Common myeloid progenitor, CD34-positive (primary cell): ENCODE measurements at regions not wholly inside any gene's neighbourhood (a gene's known extent, or its start where the extent isn't known, plus 50 kb on each side); places are given as distances from the start of the nearest gene placed in this dataset.

Source experiments
- CTCF ChIA-PET: fragments of 350-600 bp; sonication (Branson Sonifier 250); formaldehyde crosslinking; loops from one replicate; lab custom pipeline; 2021; ENCODE audit warnings: antibody characterized with exemption; lab: Charles Lee
- POLR2A ChIA-PET: fragments of 350-600 bp; sonication (Branson Sonifier 250); formaldehyde crosslinking; loops from one replicate; lab custom pipeline; 2021; ENCODE audit warnings: antibody characterized with exemption; lab: Charles Lee
- DNase-seq, 3 donors: peaks; one replicate each; pipeline versions ENCODE4 v3.0.0 to v3.0.0-alpha.2; 2013
- H3K27ac ChIP-seq, 2 experiments: 1 replicate in 1 of 2; 2 replicates in 1 of 2; pipeline ENCODE4 v1.7.0; 2013; ENCODE audit warnings: inconsistent platforms in 2 of 2, low read length in 2 of 2, mild to moderate bottlenecking in 2 of 2, low read depth in 1 of 2, moderate library complexity in 1 of 2; ENCODE audit not compliant: severe bottlenecking in 2 of 2, insufficient read depth in 1 of 2, poor library complexity in 1 of 2
- H3K27me3 ChIP-seq, 5 experiments: replicated peaks in 2 of 5; 1 replicate in 3 of 5; 2 replicates in 2 of 5; pipeline versions ENCODE4 v1.6.1 to v1.7.0; 2013; ENCODE audit warnings: low read length in 4 of 5, mild to moderate bottlenecking in 2 of 5, moderate library complexity in 2 of 5, inconsistent platforms in 1 of 5; ENCODE audit not compliant: insufficient read depth in 5 of 5, control insufficient read depth in 4 of 5
- H3K36me3 ChIP-seq, 4 experiments: 1 replicate in 2 of 4; 2 replicates in 2 of 4; pipeline versions ENCODE4 v1.6.1 to v1.7.0; 2013; ENCODE audit warnings: low read length in 3 of 4, control low read depth in 1 of 4, mild to moderate bottlenecking in 1 of 4; ENCODE audit not compliant: control insufficient read depth in 4 of 4, insufficient read depth in 4 of 4
- H3K4me1 ChIP-seq, 4 experiments: 1 replicate in 3 of 4; 2 replicates in 1 of 4; pipeline versions ENCODE4 v1.6.1 to v1.7.1; 2013; ENCODE audit warnings: low read length in 3 of 4, mild to moderate bottlenecking in 3 of 4, control low read depth in 1 of 4, inconsistent platforms in 1 of 4, moderate library complexity in 1 of 4; ENCODE audit not compliant: control insufficient read depth in 4 of 4, insufficient read depth in 4 of 4; ENCODE audit errors: control extremely low read depth in 1 of 4
- H3K4me3 ChIP-seq, 7 experiments: 1 replicate in 4 of 7; 2 replicates in 3 of 7; pipeline versions ENCODE4 v1.5.1 to v1.7.0; 2013; ENCODE audit warnings: mild to moderate bottlenecking in 7 of 7, low read length in 6 of 7, moderate library complexity in 6 of 7, inconsistent platforms in 2 of 7, low read depth in 2 of 7, control low read depth in 1 of 7; ENCODE audit not compliant: insufficient read depth in 4 of 7, control insufficient read depth in 1 of 7; ENCODE audit errors: extremely low read depth in 1 of 7
- H3K9me3 ChIP-seq, 5 experiments: 1 replicate in 4 of 5; 2 replicates in 1 of 5; pipeline versions ENCODE4 v1.6.1 to v1.7.1; 2013; ENCODE audit warnings: low read length in 4 of 5, mild to moderate bottlenecking in 2 of 5, inconsistent platforms in 1 of 5, low read depth in 1 of 5, moderate library complexity in 1 of 5; ENCODE audit not compliant: control insufficient read depth in 4 of 5, insufficient read depth in 2 of 5; ENCODE audit errors: control extremely low read depth in 1 of 5
- WGBS: methylation state at CpG from one replicate; pipeline ENCODE4 v1.1.5; 2013; ENCODE audit not compliant: insufficient coverage; 5-methylcytosine and 5-hydroxymethylcytosine counted together

DNA sequence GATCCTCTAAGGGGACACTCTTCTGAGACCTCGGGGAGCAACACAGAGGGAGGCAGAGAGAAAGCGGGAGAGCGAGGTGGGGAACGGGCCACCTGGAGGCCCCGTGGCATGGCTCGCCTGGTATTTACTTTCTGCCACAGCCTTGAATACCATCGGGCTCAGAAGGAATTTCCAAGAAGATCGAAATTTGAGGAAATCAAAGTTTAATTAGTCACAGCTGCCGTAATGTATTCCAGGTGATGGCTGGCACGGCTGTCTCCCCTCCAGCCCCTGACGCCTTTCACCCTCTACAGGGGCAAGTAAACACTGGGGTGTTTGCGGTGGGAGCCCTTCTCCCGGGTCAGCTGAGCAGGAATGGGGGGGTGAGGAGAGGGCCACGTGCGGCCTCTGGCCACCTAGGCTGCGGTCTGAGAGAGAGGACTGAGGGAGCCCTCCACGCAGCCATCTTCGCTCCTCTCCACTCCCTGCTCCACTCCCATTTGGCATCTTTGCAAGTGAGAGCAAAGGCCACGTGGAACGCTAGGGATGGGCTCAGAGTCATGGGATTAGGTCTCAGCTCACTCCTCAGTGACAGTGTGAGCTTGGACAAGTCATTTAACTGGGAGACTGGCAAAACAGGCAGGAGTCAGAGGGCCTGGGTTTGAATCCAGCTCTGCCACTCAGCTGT lies 125.2 kb downstream of the SYF2 start:
- DNase-seq: no peak
- WGBS: 97% methylated on average over 15 of the region's 20 CpGs
- CTCF ChIA-PET: interaction anchor here (0.9 to 1.7 kb wide), 2 partner anchors 8 to 167 kb away, joined by 3 to 10 read pairs; no protein-coding TSS in a partner anchor
- H3K27me3 ChIP-seq: no peaks in the 10 kb centered on the region
- peaks cover 0 to 9% (median 6%) of the 10 kb centered on the region in 5 experiments for H3K9me3 ChIP-seq
- H3K36me3 ChIP-seq: no peaks in the 10 kb centered on the region
- POLR2A ChIA-PET: no interaction called here
- no peak overlapping the region for H3K27ac ChIP-seq
- peaks cover 0 to 26% (median 2%) of the 10 kb centered on the region in 4 experiments for H3K4me1 ChIP-seq
- H3K4me3 ChIP-seq: no peak overlapping the region

DNA sequence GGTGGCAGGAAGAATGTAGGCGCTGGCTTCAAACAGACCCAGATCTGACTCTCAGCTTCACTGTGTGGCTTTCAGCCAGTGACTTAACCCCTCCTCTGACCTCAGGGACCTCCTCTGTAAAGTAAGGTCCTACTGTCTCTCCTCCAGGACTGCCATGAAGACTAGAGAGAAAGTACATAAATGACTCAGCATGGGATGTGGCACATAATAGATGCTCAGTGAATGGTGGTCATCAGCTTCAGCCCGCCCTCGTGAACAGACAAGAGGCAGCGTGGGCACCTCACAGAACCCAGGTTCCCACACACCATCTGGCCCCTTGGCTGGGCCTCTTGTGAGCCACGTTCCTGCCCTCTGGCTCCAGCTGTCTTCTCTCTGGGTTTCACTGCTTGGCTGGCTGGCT lies 126.0 kb downstream of the SYF2 start:
- DNase-seq: no peak
- ChIA-PET POLR2A (no interaction called here), CTCF (interaction anchor here (0.6 kb wide), 1 partner anchor 98 kb away, joined by 3 read pairs; no protein-coding TSS in a partner anchor)
- Histone ChIP-seq H3K4me1 (peaks cover 0 to 31% (median 4%) of the 10 kb centered on the region in 4 experiments), H3K9me3 (peaks cover 0 to 9% (median 6%) of the 10 kb centered on the region in 5 experiments), H3K4me3 (no peak overlapping the region), H3K27me3 (no peaks in the 10 kb centered on the region), H3K27ac (no peak overlapping the region), H3K36me3 (no peaks in the 10 kb centered on the region)
- 88% methylated on average over 4 of the region's 5 CpGs for WGBS

DNA sequence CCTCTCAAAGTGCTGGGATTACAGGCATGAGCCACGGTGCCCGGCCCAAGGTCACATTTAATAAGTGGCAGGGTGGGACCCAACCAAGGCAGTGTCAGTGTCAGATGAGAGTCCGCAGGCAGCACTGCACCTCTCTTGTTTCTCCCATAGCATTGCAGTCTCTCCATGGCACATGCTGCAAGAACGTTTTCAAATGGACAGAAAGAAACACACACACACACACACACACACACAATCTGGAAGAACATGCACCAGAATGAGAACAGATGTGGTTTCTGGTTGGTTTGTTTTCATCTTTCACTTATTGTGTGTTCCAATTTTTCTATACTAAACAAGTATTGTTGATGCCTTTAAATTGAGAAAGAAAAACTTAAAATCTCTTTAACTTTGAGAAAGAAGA lies 126.5 kb downstream of the SYF2 start:
- peaks cover 2 to 34% (median 5%) of the 10 kb centered on the region in 4 experiments for H3K4me1 ChIP-seq
- ChIA-PET CTCF (no interaction called here), POLR2A (interaction anchor here (0.6 kb wide), 1 partner anchor 174 kb away, joined by 3 read pairs; no protein-coding TSS in a partner anchor)
- no peak for DNase-seq
- no peaks in the 10 kb centered on the region for H3K27me3 ChIP-seq
- no peak overlapping the region for H3K4me3 ChIP-seq
- WGBS: 92% methylated on average over 2 of the region's 4 CpGs
- H3K9me3 ChIP-seq: peaks cover 0 to 9% (median 6%) of the 10 kb centered on the region in 5 experiments
- no peaks in the 10 kb centered on the region for H3K36me3 ChIP-seq
- H3K27ac ChIP-seq: no peak overlapping the region

DNA sequence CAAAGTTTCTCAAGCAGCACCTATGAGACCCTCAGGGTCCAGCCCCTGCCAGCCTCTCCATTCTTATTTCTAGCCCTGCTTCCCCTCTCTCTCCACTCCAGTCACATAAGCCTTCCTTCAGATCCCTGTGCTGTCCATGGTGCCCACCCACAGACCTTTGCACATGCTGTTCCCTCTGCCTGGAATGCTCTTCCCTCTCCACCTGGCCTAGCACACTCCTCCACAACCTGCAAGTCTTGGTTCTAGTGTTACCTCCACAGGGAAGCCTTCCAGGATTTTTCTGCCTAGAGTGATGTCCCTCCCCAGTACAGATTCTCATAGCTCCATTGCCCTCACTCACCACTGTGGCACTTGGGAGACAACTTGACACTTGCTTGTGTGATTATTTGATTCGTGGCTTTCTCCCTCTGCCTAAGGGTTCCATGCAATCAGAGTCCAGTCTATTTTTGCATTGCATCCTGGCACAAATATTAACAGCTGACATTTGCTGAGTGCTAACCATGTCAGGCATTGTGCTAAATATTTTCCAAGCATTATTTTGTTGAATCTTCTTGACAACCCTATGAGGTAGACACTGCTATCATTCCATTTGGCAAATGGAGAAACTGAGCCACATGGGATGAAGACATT lies 127.3 kb downstream of the SYF2 start:
- H3K9me3 ChIP-seq: peaks cover 0 to 9% (median 6%) of the 10 kb centered on the region in 5 experiments
- H3K4me1 ChIP-seq: peaks cover 7 to 42% (median 12%) of the 10 kb centered on the region in 4 experiments
- CTCF ChIA-PET: no interaction called here
- no peak overlapping the region for H3K4me3 ChIP-seq
- 100% methylated on average over 1 of the region's 1 CpG for WGBS
- no peaks in the 10 kb centered on the region for H3K27me3 ChIP-seq
- H3K27ac ChIP-seq: no peak overlapping the region
- POLR2A ChIA-PET: no interaction called here
- H3K36me3 ChIP-seq: no peaks in the 10 kb centered on the region
- no peak for DNase-seq

DNA sequence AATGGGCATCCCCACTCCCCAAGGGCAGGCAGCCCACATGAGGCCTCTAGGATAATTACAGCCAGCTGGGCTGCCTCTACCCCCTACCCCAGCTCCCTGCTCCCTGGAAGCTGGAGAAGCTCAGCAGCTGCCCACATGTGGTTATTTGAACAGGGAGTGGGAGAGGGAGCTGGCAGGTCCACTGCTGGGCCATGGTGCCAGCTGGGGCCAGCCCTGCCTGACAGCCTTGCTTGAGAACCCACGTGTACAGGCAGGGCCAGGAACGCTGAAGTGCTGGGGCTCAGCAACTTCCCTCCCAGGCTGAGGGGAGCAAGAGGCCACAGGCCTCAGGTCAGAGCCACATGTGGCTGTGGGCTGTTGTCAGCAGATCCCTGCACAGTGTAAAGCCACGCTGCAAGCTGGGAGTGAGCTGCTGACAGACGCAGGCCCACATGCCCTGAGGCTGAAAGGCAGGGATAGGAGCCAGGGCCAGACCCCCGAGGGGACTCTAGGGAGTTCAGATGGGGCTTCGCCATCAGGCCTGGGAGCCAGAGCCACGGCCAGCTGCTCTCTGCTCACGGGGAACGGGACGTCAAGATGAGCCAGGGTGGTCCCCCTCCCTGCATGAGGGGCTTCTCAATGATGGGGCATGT lies 129.0 kb downstream of the SYF2 start:
- ChIA-PET CTCF (interaction anchor here (0.7 to 1.1 kb wide), 3 partner anchors 13 to 163 kb away, joined by 3 read pairs; no protein-coding TSS in a partner anchor), POLR2A (no interaction called here)
- Histone ChIP-seq H3K4me3 (no peak overlapping the region), H3K27ac (no peak overlapping the region), H3K27me3 (no peaks in the 10 kb centered on the region), H3K4me1 (peaks cover 13 to 59% (median 27%) of the 10 kb centered on the region in 4 experiments), H3K9me3 (no peaks in the 10 kb centered on the region), H3K36me3 (no peaks in the 10 kb centered on the region)
- WGBS: 94% methylated on average over 10 of the region's 10 CpGs
- DNase-seq: no peak

DNA sequence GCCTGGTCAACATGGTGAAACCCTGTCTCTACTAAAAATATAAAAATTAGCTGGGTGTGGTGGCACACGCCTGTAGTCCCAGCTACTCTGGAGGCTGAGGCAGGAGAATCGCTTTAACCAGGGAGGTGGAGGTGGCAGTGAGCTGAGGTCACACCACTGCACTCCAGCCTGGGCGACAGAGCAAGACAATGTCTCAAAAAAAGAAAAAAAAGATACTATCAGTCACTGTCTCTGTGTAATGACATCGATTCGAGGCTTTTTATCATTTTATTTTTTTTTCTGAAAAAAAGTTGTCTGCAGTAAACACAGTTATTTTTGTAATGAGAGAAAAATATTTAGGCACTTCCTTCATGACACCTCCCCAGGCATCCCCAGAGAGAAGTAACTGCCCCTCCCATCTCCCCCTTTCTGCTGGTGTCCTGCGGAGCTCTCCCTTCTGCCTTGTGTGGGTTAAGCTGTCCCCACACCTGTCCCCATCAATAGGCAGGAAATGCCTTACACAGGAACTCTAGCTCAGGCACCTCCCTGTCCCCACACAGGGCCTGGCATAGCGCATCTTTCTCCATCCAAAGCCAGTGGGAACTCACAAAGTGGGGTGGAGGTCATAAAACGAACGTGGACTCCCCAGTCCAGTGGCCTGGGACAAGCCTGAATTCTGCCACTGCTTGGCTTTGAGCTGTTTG lies 132.0 kb downstream of the SYF2 start:
- no peaks in the 10 kb centered on the region for H3K27me3 ChIP-seq
- POLR2A ChIA-PET: no interaction called here

More for the DNA sequence above, 132.0 kb downstream of the SYF2 start:
- Histone ChIP-seq H3K4me3 (no peak overlapping the region), H3K4me1 (peaks cover 13 to 86% (median 34%) of the 10 kb centered on the region in 4 experiments), H3K36me3 (no peaks in the 10 kb centered on the region), H3K27ac (no peak overlapping the region), H3K9me3 (peaks cover 0 to 5% (median 0%) of the 10 kb centered on the region in 5 experiments)
- no peak for DNase-seq
- CTCF ChIA-PET: interaction anchor here (0.7 to 3.4 kb wide), 19 partner anchors 7 to 252 kb away, joined by 3 to 14 read pairs (median 5); no protein-coding TSS in a partner anchor
- WGBS: 97% methylated on average over 6 of the region's 9 CpGs
